GM18873 (cell line): ENCODE measurements at regions not wholly inside any gene's neighbourhood (a gene's known extent, or its start where the extent isn't known, plus 50 kb on each side); places are given as distances from the start of the nearest gene placed in this dataset.
A peak's percentile ranks its signal among the peaks of the same experiment; 100 is the strongest.

Experiments used
- ATAC-seq: cut with Tn5 transposase; IDR thresholded peaks from one replicate; pipeline ENCODE4 v1.9.1; 2021; ENCODE audit warnings: mild to moderate bottlenecking, moderate library complexity, moderate number of reproducible peaks; ENCODE audit not compliant: unreplicated experiment, low FRiP score

GRCh38 chr6:121961619-121962125 lies 437.8 kb upstream of the HSF2 start:
- no peak for ATAC-seq

- ATAC-seq, result no peak
Measured at GRCh38 chr6:121963826-121964225, 435.6 kb upstream of the HSF2 start.

- no peak for ATAC-seq
Measured at GRCh38 chr6:121965739-121966138, 433.7 kb upstream of the HSF2 start.

- no peak for ATAC-seq
Measured at GRCh38 chr6:121967631-121968030, 431.8 kb upstream of the HSF2 start.

- ATAC-seq, result no peak
Measured at GRCh38 chr6:121971931-121972335, 427.5 kb upstream of the HSF2 start.

- ATAC-seq, result no peak
Measured at GRCh38 chr6:121984956-121985355, 414.5 kb upstream of the HSF2 start.

- no peak for ATAC-seq
Measured at GRCh38 chr6:121993362-121993761, 406.1 kb upstream of the HSF2 start.

GRCh38 chr6:121994919-121995318 lies 404.5 kb upstream of the HSF2 start:
- ATAC-seq, result no peak

- no peak for ATAC-seq
Measured at GRCh38 chr6:121998631-121999030, 400.8 kb upstream of the HSF2 start.

- no peak for ATAC-seq
Measured at GRCh38 chr6:121999456-122000065, 399.9 kb upstream of the HSF2 start.

- no peak for ATAC-seq
Measured at GRCh38 chr6:122005661-122006060, 393.8 kb upstream of the HSF2 start.

- ATAC-seq, result no peak
Measured at GRCh38 chr6:122007339-122007738, 392.1 kb upstream of the HSF2 start.

- ATAC-seq, result no peak
Measured at GRCh38 chr6:122008101-122008999, 391.1 kb upstream of the HSF2 start.

- no peak for ATAC-seq
Measured at GRCh38 chr6:122009000-122009350, 390.5 kb upstream of the HSF2 start.

- ATAC-seq, result no peak
Measured at GRCh38 chr6:122012578-122012977, 386.9 kb upstream of the HSF2 start.

- ATAC-seq, result no peak
Measured at GRCh38 chr6:122014961-122015360, 384.5 kb upstream of the HSF2 start.

GRCh38 chr6:122020588-122021264 lies 378.7 kb upstream of the HSF2 start:
- peak; percentile 99 for ATAC-seq

- ATAC-seq, result no peak
Measured at GRCh38 chr6:122025104-122025503, 374.3 kb upstream of the HSF2 start.

GRCh38 chr6:122026582-122027369 lies 372.7 kb upstream of the HSF2 start:
- no peak for ATAC-seq

GRCh38 chr6:122028933-122029522 lies 370.4 kb upstream of the HSF2 start:
- ATAC-seq, result no peak
